Stimulated activated naive CD4-positive, alpha-beta T cell (primary cell): ENCODE measurements at regions not wholly inside any gene's neighbourhood (a gene's known extent, or its start where the extent isn't known, plus 50 kb on each side); places are given as distances from the start of the nearest gene placed in this dataset.

Experiments used
- DNase-seq, 6 experiments: peaks; one replicate each; lab custom pipeline; 2025; lab: John Stamatoyannopoulos, UW

GRCh38 chr10:128221807-128222206 is 95.6 kb upstream of the MKI67 start:
- DNase-seq: no peak

DNA sequence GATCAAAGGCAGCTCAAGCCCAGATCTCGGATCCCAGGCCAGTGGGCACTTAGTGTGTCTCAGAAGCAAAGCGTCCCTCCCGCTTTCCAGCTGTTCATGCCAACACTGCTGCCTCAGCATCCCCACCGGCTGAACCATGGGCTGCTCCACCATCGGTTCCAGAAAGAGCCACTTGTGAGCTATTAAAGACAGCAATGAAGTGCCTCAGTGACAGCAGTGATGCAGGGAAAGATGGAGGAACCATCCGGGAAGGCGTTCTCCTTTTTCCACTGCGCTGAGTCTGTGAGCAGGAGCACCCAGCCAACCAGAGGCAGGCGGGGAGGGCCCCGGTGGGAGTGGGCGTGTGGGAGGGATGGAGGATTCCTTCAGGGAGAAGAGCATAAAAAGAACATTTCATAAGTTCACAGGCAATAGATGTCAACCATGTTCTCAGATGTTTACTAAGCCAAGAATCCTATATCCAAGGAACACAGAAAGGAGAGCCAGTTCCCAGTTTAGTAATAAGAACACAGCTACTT is 96.2 kb upstream of the MKI67 start:
- DNase-seq: no peak

GRCh38 chr10:128230401-128230800 is 104.2 kb upstream of the MKI67 start:
- no peak for DNase-seq

GRCh38 chr10:128233422-128233821 is 107.2 kb upstream of the MKI67 start:
- DNase-seq: no peak

DNA sequence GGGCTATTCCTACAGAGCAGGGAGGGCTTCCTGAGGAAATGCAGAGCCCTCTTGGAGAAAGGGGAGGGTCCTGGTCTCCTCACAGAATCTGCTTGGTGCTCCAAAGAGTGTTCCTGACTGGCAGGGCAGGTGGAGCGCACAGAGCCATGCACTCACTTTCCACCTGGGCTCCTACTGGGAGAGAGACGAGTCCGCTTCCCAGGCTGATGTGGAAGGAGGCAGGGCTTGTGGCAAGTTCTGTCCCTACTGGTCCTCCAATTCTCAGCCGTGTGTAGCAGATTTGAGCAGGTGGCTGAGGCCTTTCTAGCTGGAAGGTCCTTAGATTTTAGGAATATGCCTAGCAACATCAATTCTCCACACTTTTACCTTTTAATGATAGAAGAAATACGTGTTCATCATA is 111.5 kb upstream of the MKI67 start:
- DNase-seq: no peak

- DNase-seq: no peak
These were observed 114.8 kb upstream of the MKI67 start for GRCh38 chr10:128241023-128241422.

GRCh38 chr10:128242641-128243040 is 116.4 kb upstream of the MKI67 start:
- no peak for DNase-seq

DNA sequence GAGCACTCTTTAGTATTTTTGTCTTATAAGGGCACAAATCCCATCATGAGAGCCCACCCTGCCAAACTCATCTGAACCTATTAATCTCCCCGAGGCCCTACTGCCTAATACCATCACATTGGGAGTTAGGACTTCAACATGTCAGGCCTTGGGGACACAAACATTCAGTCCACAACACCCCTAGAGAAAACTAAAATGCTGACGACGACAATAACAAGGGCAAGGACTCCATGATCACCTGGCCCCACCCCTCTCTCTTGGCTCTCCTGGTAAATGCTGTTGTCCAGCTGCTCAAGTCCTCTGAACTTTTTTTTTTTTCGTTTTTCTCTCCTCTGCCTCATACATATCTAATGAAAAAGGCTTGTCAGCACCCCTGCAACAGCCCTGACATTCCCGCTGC is 118.8 kb upstream of the MKI67 start:
- DNase-seq: no peak

GRCh38 chr10:128247576-128247975 is 121.4 kb upstream of the MKI67 start:
- DNase-seq: no peak

DNA sequence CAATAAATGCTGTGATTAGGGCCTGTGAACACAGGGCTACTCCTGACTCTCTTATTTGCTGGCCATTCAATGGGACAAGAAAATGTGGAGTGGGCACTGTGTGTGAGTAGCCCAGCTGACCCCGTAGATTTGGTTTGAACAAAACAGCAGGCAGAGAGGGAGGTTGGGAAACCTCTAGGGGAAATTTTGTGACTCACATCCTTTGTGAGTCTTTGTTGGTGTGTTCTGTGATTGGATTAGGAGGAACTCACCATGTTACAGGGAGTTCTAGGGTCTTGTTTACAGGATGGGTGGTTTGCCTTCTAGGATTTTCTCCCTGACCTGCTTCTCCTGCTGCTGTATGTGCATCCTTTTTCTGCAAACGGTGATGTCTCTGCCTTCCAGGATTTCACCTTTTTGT is 128.3 kb upstream of the MKI67 start:
- DNase-seq: no peak

DNA sequence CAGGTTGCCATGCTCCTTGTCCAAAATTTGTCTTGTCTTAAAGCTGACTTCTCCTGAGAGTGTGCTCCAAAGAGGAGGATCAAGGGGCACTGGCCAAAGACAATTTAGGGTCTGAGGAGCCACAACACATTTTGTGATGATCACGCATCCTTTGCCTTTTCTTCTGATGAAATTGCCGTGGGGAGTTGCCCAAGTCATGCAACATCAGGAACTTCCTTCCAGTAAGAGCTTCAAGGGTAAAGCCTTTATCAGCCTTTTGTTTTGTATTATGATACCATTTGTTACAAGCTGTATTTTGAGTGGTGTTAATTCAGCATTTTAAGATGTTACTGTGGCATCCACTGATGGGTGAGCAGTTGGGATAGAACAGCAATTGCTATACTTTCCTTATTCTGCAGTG is 131.2 kb upstream of the MKI67 start:
- DNase-seq: no peak

DNA sequence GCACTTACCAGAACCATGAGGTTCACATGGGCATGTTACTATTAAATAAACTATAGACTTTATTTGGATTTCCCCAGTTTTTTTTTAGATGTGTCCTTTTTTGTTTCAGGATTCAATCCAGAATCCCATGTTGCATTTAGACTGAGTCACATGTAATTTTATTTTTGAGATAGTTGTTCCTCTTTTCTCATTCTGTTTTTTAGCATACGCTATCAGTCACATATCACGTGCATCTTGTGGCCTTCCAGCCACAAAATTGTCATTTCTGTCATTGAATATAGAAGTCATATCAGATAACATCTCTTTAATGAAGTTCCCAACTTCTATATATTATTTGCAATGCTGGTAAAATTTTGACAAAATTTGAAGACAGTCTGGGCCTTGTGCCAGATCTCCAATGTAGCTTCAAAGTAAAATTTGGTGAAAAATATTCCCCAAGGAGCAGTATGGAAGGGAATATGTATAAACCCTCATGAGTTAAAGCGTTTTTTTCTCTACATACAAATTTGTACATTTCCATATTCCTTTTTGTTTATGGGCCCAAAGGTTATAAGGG is 132.3 kb upstream of the MKI67 start:
- no peak for DNase-seq

DNA sequence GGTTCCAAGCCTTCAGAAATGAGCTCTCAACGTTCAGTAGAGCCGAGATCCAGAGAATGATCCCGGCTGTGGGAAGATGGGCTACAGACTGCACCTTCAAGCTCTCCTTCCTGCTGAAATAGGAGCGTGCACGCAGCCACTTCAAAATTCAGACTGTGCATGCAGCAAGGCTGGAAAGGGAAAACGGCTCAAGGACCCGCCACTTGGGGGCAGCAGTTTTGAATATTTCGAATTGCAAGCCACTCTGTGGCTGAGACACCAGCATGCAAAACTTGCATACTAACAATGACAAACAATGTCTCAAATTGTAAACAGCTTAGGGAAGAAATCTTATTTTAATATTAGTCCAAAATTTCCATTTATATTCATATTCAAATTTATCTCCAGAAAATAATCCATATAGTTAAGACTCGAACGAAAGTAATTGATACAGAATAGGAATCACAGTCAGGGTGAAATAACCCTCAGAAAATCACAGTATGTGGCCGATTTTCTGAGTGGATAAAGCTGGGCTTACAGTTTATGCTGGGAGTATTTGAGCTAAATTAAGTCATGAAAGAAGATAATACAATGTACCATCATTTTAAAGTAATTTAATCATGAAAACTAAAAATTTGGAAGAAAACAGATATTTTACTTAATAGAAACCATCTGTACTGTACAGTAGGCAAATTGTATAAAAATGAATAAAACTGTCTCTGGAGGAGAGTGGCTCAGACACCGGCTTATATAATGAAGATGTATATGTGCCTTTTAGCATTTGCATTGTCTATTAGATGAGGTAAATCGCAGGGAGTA is 137.9 kb upstream of the MKI67 start:
- peak in 4 of 6 experiments; percentile 3 to 20 (median 7) for DNase-seq

GRCh38 chr10:128265596-128265995 is 139.4 kb upstream of the MKI67 start:
- no peak for DNase-seq

GRCh38 chr10:128267581-128267980 is 141.4 kb upstream of the MKI67 start:
- no peak for DNase-seq

GRCh38 chr10:128268015-128268722 is 141.9 kb upstream of the MKI67 start:
- no peak for DNase-seq

- peak in 1 of 6 experiments; percentile 4 for DNase-seq
These were observed 148.7 kb upstream of the MKI67 start for GRCh38 chr10:128274938-128275337.

- DNase-seq: no peak
These were observed 149.4 kb upstream of the MKI67 start for GRCh38 chr10:128275388-128276177.

DNA sequence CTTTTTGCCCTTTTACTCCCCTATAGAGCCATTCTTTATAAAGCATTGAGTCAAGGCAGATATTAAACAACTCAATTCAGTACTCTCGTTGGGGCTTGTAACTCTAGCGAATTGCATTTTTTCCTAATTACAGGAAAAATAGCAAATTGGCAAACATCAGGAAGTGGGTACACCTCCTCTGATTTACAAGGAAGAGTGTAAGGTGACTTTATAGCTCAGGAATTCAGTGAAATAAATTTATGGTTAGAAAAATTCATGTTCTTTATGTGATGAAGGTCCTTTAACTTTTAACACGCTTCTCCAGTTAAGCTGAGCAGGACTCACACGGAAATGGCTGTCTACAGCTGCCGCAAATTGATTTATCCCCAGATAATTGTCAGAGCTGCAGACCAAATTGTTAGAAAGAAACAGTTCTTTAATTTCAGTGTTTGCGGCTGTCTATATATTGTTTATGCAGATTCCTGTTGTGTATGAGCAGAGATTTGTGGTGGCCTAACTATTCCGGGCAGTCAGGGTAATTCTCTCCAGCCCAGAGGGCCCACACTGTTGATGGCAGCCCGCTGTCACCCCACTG is 151.1 kb upstream of the MKI67 start:
- no peak for DNase-seq

DNA sequence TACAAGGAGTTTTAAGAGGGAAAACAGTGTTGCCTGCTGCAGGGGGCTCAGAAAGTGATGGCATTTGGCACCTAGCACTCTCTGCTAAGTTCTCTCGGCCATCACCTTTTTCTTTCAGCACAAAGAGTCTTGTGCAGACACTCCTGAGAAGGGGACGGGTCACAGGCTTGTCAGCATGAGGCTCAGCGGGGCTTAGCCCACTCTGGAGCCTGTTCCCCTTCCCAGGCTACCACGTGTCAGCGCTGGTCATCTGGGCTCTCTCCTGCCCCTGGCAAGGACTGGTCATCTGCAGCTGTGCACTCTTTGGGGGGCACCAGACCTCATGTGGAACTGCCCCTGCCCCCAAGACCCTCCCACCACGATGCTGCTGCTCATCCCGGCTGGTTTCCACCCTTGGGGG is 152.1 kb upstream of the MKI67 start:
- no peak for DNase-seq

- DNase-seq: no peak
These were observed 154.0 kb upstream of the MKI67 start for GRCh38 chr10:128280271-128280670.

DNA sequence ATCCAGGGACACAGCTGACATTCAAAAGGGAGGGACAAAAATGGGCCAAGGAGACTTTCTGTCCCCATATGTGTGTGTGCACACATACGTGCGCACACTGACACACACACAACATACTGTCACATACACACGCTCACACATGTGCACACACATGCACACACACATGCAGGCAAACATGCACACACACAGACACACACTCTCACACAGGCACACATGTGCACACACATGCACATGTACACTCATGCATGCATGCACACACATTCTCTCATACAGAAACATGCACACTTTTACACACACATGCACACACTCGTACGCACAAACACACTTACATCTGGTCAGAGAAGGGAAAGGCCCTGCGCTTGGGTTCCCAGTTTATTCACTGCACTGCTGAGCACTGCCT is 155.1 kb upstream of the MKI67 start:
- no peak for DNase-seq
